H1 (cell line): ENCODE measurements at regions not wholly inside any gene's neighbourhood (a gene's known extent, or its start where the extent isn't known, plus 50 kb on each side); places are given as distances from the start of the nearest gene placed in this dataset.

Experiments
- CTCF ChIA-PET: fragments of 300-600 bp; sonication (Branson Sonifier 250); formaldehyde crosslinking; loops from one replicate; lab custom pipeline; 2021; ENCODE audit not compliant: partially characterized antibody; lab: Charles Lee
- POLR2A ChIA-PET: fragments of 300-600 bp; sonication (Branson Sonifier 250); formaldehyde crosslinking; loops from one replicate; lab custom pipeline; 2021; ENCODE audit warnings: inconsistent platforms; ENCODE audit not compliant: partially characterized antibody; lab: Charles Lee
- DNase-seq, 2 experiments: peaks; one replicate each; pipeline versions ENCODE4 v3.0.0 to v3.0.0-alpha.2; 2010 to 2022; ENCODE audit warnings: low spot score in 2 of 2, low read depth in 1 of 2, mixed read lengths in 1 of 2
- FAIRE-seq: peaks from 2 replicates; lab custom pipeline; 2011; peaks lifted over from hg19 to GRCh38; lab: Jason Lieb, UNC
- H2AFZ ChIP-seq: 2 replicates; pipeline ENCODE4 v1.8.1; 2012; ENCODE audit warnings: low read length, inconsistent platforms
- H2AK5ac ChIP-seq: 2 replicates; pipeline ENCODE4 v1.6.1; 2013; ENCODE audit warnings: low read depth, low read length
- H2BK120ac ChIP-seq: replicated peaks from 2 replicates; pipeline ENCODE3; 2013; ENCODE audit warnings: low read depth, low read length, inconsistent platforms
- H2BK12ac ChIP-seq: 2 replicates; pipeline ENCODE4 v1.6.1; 2013; ENCODE audit warnings: low read depth, low read length
- H2BK15ac ChIP-seq: 2 replicates; pipeline ENCODE4 v1.6.1; 2013; ENCODE audit warnings: low read length
- H2BK20ac ChIP-seq: 2 replicates; pipeline ENCODE4 v1.6.1; 2013; ENCODE audit warnings: low read length
- H2BK5ac ChIP-seq: 2 replicates; pipeline ENCODE4 v1.6.1; 2013; ENCODE audit warnings: low read depth, low read length
- H3K14ac ChIP-seq: 2 replicates; pipeline ENCODE4 v1.6.1; 2013; ENCODE audit warnings: inconsistent platforms; ENCODE audit not compliant: insufficient read length
- H3K18ac ChIP-seq: 2 replicates; pipeline ENCODE4 v1.6.1; 2013; ENCODE audit warnings: low read length; ENCODE audit errors: extremely low read depth
- H3K23ac ChIP-seq: 2 replicates; pipeline ENCODE4 v1.6.1; 2013; ENCODE audit warnings: inconsistent platforms; ENCODE audit not compliant: insufficient read length
- H3K23me2 ChIP-seq: 2 replicates; pipeline ENCODE4 v1.6.1; 2013; ENCODE audit warnings: low read depth, low read length
- H3K27ac ChIP-seq: 2 replicates; pipeline ENCODE4 v1.6.1; 2011; ENCODE audit warnings: low read depth, low read length, inconsistent platforms
- H3K27me3 ChIP-seq, 4 experiments: replicated peaks in 1 of 4; 1 replicate in 1 of 4; 2 replicates in 3 of 4; pipeline versions ENCODE4 v1.6.1 to v1.8.1; 2011 to 2013; ENCODE audit warnings: low read length in 3 of 4, mild to moderate bottlenecking in 3 of 4, inconsistent platforms in 2 of 4, mixed read lengths in 2 of 4, moderate library complexity in 1 of 4; ENCODE audit not compliant: control insufficient read depth in 3 of 4, insufficient read depth in 3 of 4; ENCODE audit errors: extremely low read depth in 1 of 4
- H3K36me3 ChIP-seq, 4 experiments: 2 replicates each; pipeline versions ENCODE4 v1.6.1 to v1.8.1; 2011 to 2013; ENCODE audit warnings: mild to moderate bottlenecking in 4 of 4, low read length in 3 of 4, moderate library complexity in 2 of 4, control low read depth in 1 of 4, inconsistent platforms in 1 of 4; ENCODE audit not compliant: insufficient read depth in 4 of 4, control insufficient read depth in 2 of 4
- H3K4ac ChIP-seq: replicated peaks from 2 replicates; pipeline ENCODE3; 2013; ENCODE audit warnings: low read length, low read depth, mixed read lengths, inconsistent platforms; ENCODE audit not compliant: insufficient read length
- H3K4me1 ChIP-seq, 4 experiments: replicated peaks in 1 of 4; 1 replicate in 1 of 4; 2 replicates in 3 of 4; pipeline versions ENCODE4 v1.6.1 to v1.8.1; 2011 to 2013; ENCODE audit warnings: low read length in 3 of 4, inconsistent platforms in 2 of 4, mixed read lengths in 1 of 4; ENCODE audit not compliant: insufficient read depth in 4 of 4, control insufficient read depth in 3 of 4
- H3K4me2 ChIP-seq, 2 experiments: 2 replicates each; pipeline versions ENCODE4 v1.6.1 to v1.8.1; 2011 to 2013; ENCODE audit warnings: low read depth in 2 of 2, low read length in 2 of 2, control low read depth in 1 of 2, inconsistent platforms in 1 of 2, mild to moderate bottlenecking in 1 of 2; ENCODE audit not compliant: insufficient read depth in 1 of 2
- H3K4me3 ChIP-seq, 4 experiments: fragments of 200-600, 300-600 bp in 1 of 4; sonication (generic), shearing (Covaris generic), sonication (Bioruptor Twin) in 1 of 4; 2 replicates each; pipeline versions ENCODE4 v1.5.1 to v1.8.1; 2011 to 2016; ENCODE audit warnings: low read length in 4 of 4, low read depth in 3 of 4, control low read depth in 2 of 4, inconsistent platforms in 2 of 4, mild to moderate bottlenecking in 2 of 4, mixed read lengths in 1 of 4, moderate library complexity in 1 of 4; ENCODE audit not compliant: insufficient read depth in 2 of 4; ENCODE audit errors: extremely low read depth in 1 of 4
- H3K56ac ChIP-seq: replicated peaks from 2 replicates; pipeline ENCODE3; 2013; ENCODE audit warnings: low read depth, mild to moderate bottlenecking, mixed read lengths, low read length, inconsistent platforms; ENCODE audit not compliant: insufficient read length
- H3K79me1 ChIP-seq: 2 replicates; pipeline ENCODE4 v1.6.1; 2013; ENCODE audit warnings: low read depth, low read length, control low read depth
- H3K79me2 ChIP-seq, 2 experiments: 2 replicates each; pipeline versions ENCODE4 v1.6.1 to v1.8.1; 2012 to 2013; ENCODE audit warnings: low read length in 2 of 2, mild to moderate bottlenecking in 2 of 2, inconsistent platforms in 1 of 2; ENCODE audit not compliant: insufficient read depth in 2 of 2, control insufficient read depth in 1 of 2
- H3K9ac ChIP-seq, 4 experiments: replicated peaks in 1 of 4; 1 replicate in 1 of 4; 2 replicates in 3 of 4; pipeline versions ENCODE4 v1.6.1 to v1.8.1; 2011 to 2013; ENCODE audit warnings: low read depth in 3 of 4, low read length in 3 of 4, control low read depth in 2 of 4, mild to moderate bottlenecking in 2 of 4, moderate library complexity in 2 of 4, inconsistent platforms in 1 of 4; ENCODE audit errors: extremely low read depth in 1 of 4
- H3K9me3 ChIP-seq, 2 experiments: 2 replicates each; pipeline versions ENCODE4 v1.6.1 to v1.8.1; 2012 to 2013; ENCODE audit warnings: mild to moderate bottlenecking in 2 of 2, moderate library complexity in 2 of 2, control low read depth in 1 of 2, inconsistent platforms in 1 of 2, low read depth in 1 of 2, low read length in 1 of 2, mixed read lengths in 1 of 2; ENCODE audit not compliant: insufficient read depth in 2 of 2
- H4K20me1 ChIP-seq, 2 experiments: replicated peaks in 1 of 2; 2 replicates each; pipeline versions ENCODE3 to v1.8.1; 2011 to 2013; ENCODE audit warnings: inconsistent platforms in 2 of 2, low read length in 2 of 2, mild to moderate bottlenecking in 1 of 2; ENCODE audit not compliant: insufficient read depth in 2 of 2, control insufficient read depth in 1 of 2
- H4K5ac ChIP-seq: 2 replicates; pipeline ENCODE4 v1.6.1; 2013; ENCODE audit warnings: low read length, low read depth, mixed read lengths, inconsistent platforms; ENCODE audit not compliant: insufficient read length
- H4K8ac ChIP-seq: 2 replicates; pipeline ENCODE4 v1.8.0; 2013; ENCODE audit warnings: mild to moderate bottlenecking, moderate library complexity, low read length, inconsistent platforms; ENCODE audit not compliant: insufficient read depth; ENCODE audit errors: extremely low read depth
- H4K91ac ChIP-seq: replicated peaks from 2 replicates; pipeline ENCODE3; 2013; ENCODE audit warnings: low read length, mixed read lengths, inconsistent platforms; ENCODE audit not compliant: insufficient read length
- BRCA1 ChIP-seq: IDR thresholded peaks from 2 replicates; pipeline ENCODE4 v1.6.1; 2012; ENCODE audit warnings: low read depth, low read length, improper control_type of control experiment
- RNF2 ChIP-seq: fragments of 200-900, 300-1000 bp; sonication (generic); IDR thresholded peaks from 2 replicates; pipeline ENCODE4 v1.7.1; 2016; ENCODE audit warnings: borderline replicate concordance, low read depth, mild to moderate bottlenecking, antibody characterized with exemption, low read length; ENCODE audit not compliant: poor library complexity, severe bottlenecking; ENCODE audit errors: missing control alignments
- SIX5 ChIP-seq: IDR thresholded peaks from 2 replicates; pipeline ENCODE4 v1.6.1; 2011; ENCODE audit warnings: mild to moderate bottlenecking, low read depth, low read length
- SRF ChIP-seq: IDR thresholded peaks from 2 replicates; pipeline ENCODE4 v1.6.1; 2011; ENCODE audit warnings: mild to moderate bottlenecking, low read depth, low read length, moderate library complexity
- WGBS, 2 experiments: shearing (Covaris generic) in 1 of 2; methylation state at CpG; one replicate each; pipeline versions ENCODE4 v1.1.6 to v1.1.7; 2013 to 2015; ENCODE audit warnings: low lambda C conversion rate in 2 of 2, mixed read lengths in 2 of 2, inconsistent platforms in 1 of 2, low coverage in 1 of 2, missing lambda C conversion rate in 1 of 2; ENCODE audit not compliant: insufficient replicate concordance in 2 of 2, insufficient coverage in 1 of 2, insufficient read length in 1 of 2; ENCODE audit errors: extremely low coverage in 1 of 2, missing lambda C conversion rate in 1 of 2; 5-methylcytosine and 5-hydroxymethylcytosine counted together

- no peak overlapping the region for H3K14ac ChIP-seq
- no peak overlapping the region for H3K18ac ChIP-seq
- no peaks in the 10 kb centered on the region for H3K79me1 ChIP-seq
- no peak overlapping the region for H2BK20ac ChIP-seq
- H3K4ac ChIP-seq = no peak overlapping the region
- DNase-seq (no peak), FAIRE-seq (no peak)
- no peak overlapping the region for H3K56ac ChIP-seq
- H3K23me2 ChIP-seq = no peaks in the 10 kb centered on the region
- no peak overlapping the region for H2BK5ac ChIP-seq
- no peak overlapping the region for H2BK15ac ChIP-seq
- H3K9ac ChIP-seq = no peak overlapping the region
- H4K91ac ChIP-seq = no peak overlapping the region
- no peak overlapping the region for H3K27ac ChIP-seq
- H3K4me3 ChIP-seq = no peak overlapping the region
- H4K20me1 ChIP-seq = no peaks in the 10 kb centered on the region
- no peaks in the 10 kb centered on the region for H3K36me3 ChIP-seq
- no peak overlapping the region for H3K4me2 ChIP-seq
- H2AK5ac ChIP-seq = no peak overlapping the region
- H3K9me3 ChIP-seq = no peaks in the 10 kb centered on the region
- peaks cover 0 to 5% (median 0%) of the 10 kb centered on the region in 4 experiments; a peak in 1 of 7 replicates for H3K4me1 ChIP-seq
- H2BK12ac ChIP-seq = no peak overlapping the region
- no peaks in the 10 kb centered on the region for H3K27me3 ChIP-seq
- H2BK120ac ChIP-seq = no peak overlapping the region
- no peak overlapping the region for H4K5ac ChIP-seq
- H3K23ac ChIP-seq = no peak overlapping the region
- no peak overlapping the region for H2AFZ ChIP-seq
- H3K79me2 ChIP-seq = no peaks in the 10 kb centered on the region
- WGBS, 2 experiments = 89% methylated on average over 8 of the region's 8 CpGs; no CpG with 5 or more reads in 1 of the 2 experiments
- ChIA-PET CTCF (no interaction called here), POLR2A (no interaction called here)
- no peak overlapping the region for H4K8ac ChIP-seq
- TF ChIP-seq SRF = no peak
- no peak for TF ChIP-seq SIX5
- TF ChIP-seq RNF2 = no peak
- TF ChIP-seq BRCA1 = no peak
These were observed 118.0 kb downstream of the ARL5B start for GRCh38 chr10:18777258-18777657.
